Coronary artery (tissue), 2 donors: ENCODE measurements at regions not wholly inside any gene's neighbourhood (a gene's known extent, or its start where the extent isn't known, plus 50 kb on each side); places are given as distances from the start of the nearest gene placed in this dataset.

Source experiments
- DNase-seq: peaks from one replicate; pipeline ENCODE4 v3.0.0-alpha.2; 2017; ENCODE audit warnings: low spot score
- H3K27ac ChIP-seq, 2 donors: fragments of 200-600 bp; sonication (generic); one replicate each; pipeline ENCODE4 v1.5.1; 2016 to 2019
- H3K4me3 ChIP-seq: fragments of 200-600 bp; sonication (generic); 2 replicates; pipeline ENCODE4 v1.5.1; 2016; ENCODE audit warnings: mild to moderate bottlenecking, moderate library complexity
- CTCF ChIP-seq: fragments of 200-600 bp; sonication (generic); IDR thresholded peaks from one replicate; pipeline ENCODE4 v1.5.1; 2019; ENCODE audit warnings: antibody characterized with exemption

DNA sequence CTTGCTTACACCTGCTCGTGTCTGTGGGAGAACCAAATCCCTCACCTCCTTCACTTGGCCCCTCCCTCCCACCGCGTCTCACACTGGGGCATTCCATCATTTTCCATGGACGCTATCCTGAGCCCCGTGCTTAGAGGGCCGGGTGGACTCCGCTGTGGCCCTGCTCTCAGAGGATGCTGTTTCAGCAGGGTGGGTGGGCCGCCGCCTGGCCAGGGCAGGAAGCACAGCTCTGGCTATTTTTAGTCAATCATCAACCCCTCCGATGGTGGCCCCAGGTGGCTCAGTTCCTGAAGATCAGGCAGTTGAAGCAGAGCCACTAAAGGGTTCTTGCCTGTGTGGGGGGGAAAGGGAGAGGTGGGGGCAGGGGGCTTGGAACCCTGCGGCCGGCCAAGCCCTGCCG, 230.3 kb downstream of the ENGASE start:
- no peak for DNase-seq
- TF ChIP-seq CTCF = no peak
- Histone ChIP-seq H3K4me3 (no peak overlapping the region), H3K27ac (peak overlapping the region in 1 of 2 donors; percentile 71)

- H3K4me3 ChIP-seq = no peak overlapping the region
- H3K27ac ChIP-seq = no peak overlapping the region
- TF ChIP-seq CTCF = no peak
- no peak for DNase-seq
Measured at GRCh38 chr17:79303641-79304205, 229.1 kb downstream of the ENGASE start.

- TF ChIP-seq CTCF = no peak
- Histone ChIP-seq H3K27ac (no peak overlapping the region), H3K4me3 (no peak overlapping the region)
- DNase-seq = no peak
Measured at GRCh38 chr17:79301469-79301868, 226.8 kb downstream of the ENGASE start.

GRCh38 chr17:79299349-79299748, 224.7 kb downstream of the ENGASE start:
- no peak overlapping the region for H3K27ac ChIP-seq
- DNase-seq = no peak
- no peak overlapping the region for H3K4me3 ChIP-seq
- no peak for TF ChIP-seq CTCF

- TF ChIP-seq CTCF = no peak
- no peak for DNase-seq
- H3K4me3 ChIP-seq = no peak overlapping the region
- H3K27ac ChIP-seq = no peak overlapping the region
Measured at GRCh38 chr17:79298799-79299198, 224.2 kb downstream of the ENGASE start.

DNA sequence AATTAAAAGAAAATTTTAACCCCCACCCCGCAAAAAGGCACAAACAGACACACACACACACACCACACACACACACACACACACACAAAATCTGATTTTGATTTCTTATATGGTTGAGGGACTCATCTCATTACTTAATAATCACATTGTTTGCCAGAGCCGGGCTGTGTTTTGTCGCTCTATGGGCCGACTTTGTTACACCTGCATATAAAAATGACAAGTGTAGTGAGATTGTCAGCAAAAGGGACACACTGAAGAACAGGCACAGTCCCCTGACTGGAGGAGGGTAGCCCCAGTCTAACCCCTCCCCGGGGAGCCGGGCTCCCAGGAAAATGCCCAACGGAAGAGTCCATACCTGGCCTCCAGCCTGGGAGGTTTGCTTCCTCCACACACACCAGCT, 221.6 kb downstream of the ENGASE start:
- DNase-seq = no peak
- H3K27ac ChIP-seq = no peak overlapping the region
- H3K4me3 ChIP-seq = no peak overlapping the region
- TF ChIP-seq CTCF = no peak

- no peak overlapping the region for H3K4me3 ChIP-seq
- TF ChIP-seq CTCF = no peak
- no peak overlapping the region for H3K27ac ChIP-seq
- DNase-seq = no peak
Measured at GRCh38 chr17:79295307-79295706, 220.7 kb downstream of the ENGASE start.
